Thymus (tissue), 11 donors: ENCODE measurements at regions not wholly inside any gene's neighbourhood (a gene's known extent, or its start where the extent isn't known, plus 50 kb on each side); places are given as distances from the start of the nearest gene placed in this dataset.

Experiments used
- DNase-seq, 9 donors: peaks; one replicate each; pipeline ENCODE4 v3.0.0-alpha.2; 2013; ENCODE audit warnings: low spot score in 9 of 9, low read depth in 6 of 9, missing footprints in 1 of 9
- H3K27ac ChIP-seq, 2 donors: one replicate each; pipeline ENCODE4 v1.5.1; 2013; ENCODE audit warnings: control low read depth in 1 of 2, low read depth in 1 of 2, low read length in 1 of 2, mild to moderate bottlenecking in 1 of 2, moderate library complexity in 1 of 2
- H3K27me3 ChIP-seq, 2 donors: one replicate each; pipeline ENCODE4 v1.5.1; 2013; ENCODE audit warnings: low read length in 1 of 2; ENCODE audit not compliant: control insufficient read depth in 2 of 2, insufficient read depth in 1 of 2
- H3K36me3 ChIP-seq, 2 donors: one replicate each; pipeline ENCODE4 v1.5.1; 2013; ENCODE audit warnings: low read length in 1 of 2, mild to moderate bottlenecking in 1 of 2, moderate library complexity in 1 of 2; ENCODE audit not compliant: control insufficient read depth in 2 of 2, insufficient read depth in 2 of 2
- H3K4me1 ChIP-seq, 2 donors: one replicate each; pipeline ENCODE4 v1.5.1; 2013; ENCODE audit warnings: low read length in 2 of 2; ENCODE audit not compliant: control insufficient read depth in 2 of 2, insufficient read depth in 2 of 2
- H3K4me3 ChIP-seq, 2 donors: one replicate each; pipeline ENCODE4 v1.5.1; 2013; ENCODE audit warnings: low read length in 2 of 2, control low read depth in 1 of 2, mild to moderate bottlenecking in 1 of 2
- H3K9me3 ChIP-seq, 2 donors: one replicate each; pipeline ENCODE4 v1.5.1; 2013; ENCODE audit warnings: low read length in 1 of 2, mild to moderate bottlenecking in 1 of 2; ENCODE audit not compliant: control insufficient read depth in 2 of 2, insufficient read depth in 1 of 2
- WGBS: extraction: QIAGEN DNeasy Blood & Tissue Kit; methylation state at CpG from one replicate; pipeline ENCODE4 v1.1.7; 2013; 5-methylcytosine and 5-hydroxymethylcytosine counted together
- donor health status: healthy.

DNA sequence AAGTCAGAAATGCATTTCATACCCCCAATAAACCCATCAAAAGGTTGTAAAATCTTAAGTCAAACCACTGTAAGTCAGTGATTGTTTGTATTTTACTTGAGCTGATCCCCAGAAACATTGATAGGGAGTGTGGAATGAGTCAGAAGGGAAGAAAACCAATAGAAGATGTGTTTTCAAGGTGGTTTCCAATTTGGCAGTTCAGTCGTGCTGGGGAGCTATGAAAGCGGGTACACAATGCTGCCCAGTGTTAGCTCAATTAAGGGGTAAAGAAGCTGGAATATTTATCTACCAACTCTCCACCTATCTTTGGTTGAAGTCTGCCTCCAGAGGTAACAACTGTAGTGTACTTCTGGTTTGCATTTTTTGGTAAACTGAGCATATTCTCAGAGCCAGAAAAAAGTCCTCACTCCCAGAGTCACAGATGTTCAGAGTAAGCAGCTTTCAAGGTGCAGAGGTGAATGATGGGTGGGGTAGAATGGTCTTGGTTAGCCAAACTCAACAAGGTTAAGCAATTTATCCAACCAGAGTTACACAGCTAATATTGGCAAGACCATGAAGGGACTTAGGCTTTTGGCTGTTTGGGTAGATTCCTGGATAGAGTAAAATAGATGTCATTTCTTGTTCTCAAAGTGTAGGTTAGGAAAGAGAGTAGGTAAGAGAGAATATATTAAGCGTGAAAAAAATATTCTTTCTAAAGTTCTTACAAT lies 202.9 kb upstream of the ADGRL2 start:
- H3K4me3 ChIP-seq: no peak overlapping the region
- H3K4me1 ChIP-seq: no peaks in the 10 kb centered on the region
- no peaks in the 10 kb centered on the region for H3K36me3 ChIP-seq
- no peak for DNase-seq
- no peaks in the 10 kb centered on the region for H3K27me3 ChIP-seq
- H3K9me3 ChIP-seq: no peaks in the 10 kb centered on the region
- no peak overlapping the region for H3K27ac ChIP-seq
- WGBS: 95% methylated on average over 3 of the region's 3 CpGs

DNA sequence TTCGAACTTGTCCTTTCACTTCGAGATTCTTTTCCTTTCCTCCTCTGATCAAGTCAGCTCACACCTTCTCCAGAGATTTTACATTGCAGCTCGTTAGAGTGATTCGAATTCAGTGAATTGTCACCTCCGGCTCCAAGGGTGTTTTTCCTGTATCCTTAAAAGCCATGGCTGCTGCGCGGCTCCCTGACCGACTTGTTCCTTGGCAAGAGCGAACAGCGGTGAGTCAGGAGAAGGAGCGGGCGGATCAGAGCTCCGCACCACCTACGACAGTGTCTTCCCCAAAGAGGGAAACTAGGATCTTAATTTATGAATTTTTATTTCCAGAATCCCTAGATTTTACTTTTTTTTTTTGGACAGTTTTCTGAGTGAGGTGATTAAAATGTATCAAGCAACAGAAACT lies 204.4 kb upstream of the ADGRL2 start:
- Histone ChIP-seq H3K4me3 (no peak overlapping the region), H3K4me1 (no peaks in the 10 kb centered on the region), H3K36me3 (no peaks in the 10 kb centered on the region), H3K27ac (no peak overlapping the region), H3K9me3 (no peaks in the 10 kb centered on the region), H3K27me3 (no peaks in the 10 kb centered on the region)
- 97% methylated on average over 14 of the region's 14 CpGs for WGBS
- DNase-seq: no peak

DNA sequence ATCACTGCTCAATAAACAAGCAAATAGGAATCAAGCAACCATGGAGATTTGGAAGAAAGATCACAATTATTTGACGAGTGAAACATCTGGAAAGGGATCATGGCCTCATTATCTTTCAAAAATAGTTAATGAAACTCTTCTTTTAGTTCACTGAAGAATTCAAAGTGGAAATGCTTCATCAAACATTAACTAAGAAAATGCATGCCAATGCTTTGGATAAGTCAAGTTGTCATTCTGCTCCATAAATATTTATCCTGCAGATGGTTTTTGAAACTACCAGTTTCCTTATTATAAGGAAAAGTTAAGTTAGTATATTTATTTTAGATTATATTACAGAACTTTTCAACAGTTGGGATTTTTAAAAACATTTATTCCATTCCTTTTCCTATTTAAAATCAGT lies 206.5 kb upstream of the ADGRL2 start:
- H3K27me3 ChIP-seq: no peaks in the 10 kb centered on the region
- H3K27ac ChIP-seq: no peak overlapping the region
- whole genome bisulfite sequencing: 93% methylated on average over 1 of the region's 1 CpG
- no peak for DNase-seq
- no peaks in the 10 kb centered on the region for H3K9me3 ChIP-seq
- H3K4me1 ChIP-seq: no peaks in the 10 kb centered on the region
- H3K36me3 ChIP-seq: no peaks in the 10 kb centered on the region
- no peak overlapping the region for H3K4me3 ChIP-seq

DNA sequence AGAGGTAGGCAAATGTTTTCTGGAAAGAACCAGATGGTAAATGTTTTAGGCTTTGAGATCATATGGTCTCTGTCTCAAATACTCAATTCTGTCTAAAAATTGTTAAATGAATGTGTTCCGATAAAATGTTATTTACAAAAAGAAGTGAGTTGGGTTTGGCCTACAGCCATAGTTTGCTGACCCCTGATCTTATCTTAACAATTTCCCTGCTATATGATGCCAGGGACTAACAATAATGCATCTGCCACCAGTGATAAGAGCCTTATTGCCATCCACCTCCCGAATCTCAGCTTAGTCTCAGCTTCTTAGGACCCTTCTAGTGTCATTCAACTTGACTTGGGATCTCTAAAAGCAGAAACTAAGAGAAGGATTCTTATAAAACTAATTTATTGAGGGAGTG lies 208.5 kb upstream of the ADGRL2 start:
- Histone ChIP-seq H3K4me1 (no peaks in the 10 kb centered on the region), H3K9me3 (no peaks in the 10 kb centered on the region), H3K36me3 (no peaks in the 10 kb centered on the region), H3K27me3 (no peaks in the 10 kb centered on the region), H3K4me3 (no peak overlapping the region), H3K27ac (no peak overlapping the region)
- DNase-seq: no peak
- 58% methylated on average over 2 of the region's 2 CpGs for WGBS

DNA sequence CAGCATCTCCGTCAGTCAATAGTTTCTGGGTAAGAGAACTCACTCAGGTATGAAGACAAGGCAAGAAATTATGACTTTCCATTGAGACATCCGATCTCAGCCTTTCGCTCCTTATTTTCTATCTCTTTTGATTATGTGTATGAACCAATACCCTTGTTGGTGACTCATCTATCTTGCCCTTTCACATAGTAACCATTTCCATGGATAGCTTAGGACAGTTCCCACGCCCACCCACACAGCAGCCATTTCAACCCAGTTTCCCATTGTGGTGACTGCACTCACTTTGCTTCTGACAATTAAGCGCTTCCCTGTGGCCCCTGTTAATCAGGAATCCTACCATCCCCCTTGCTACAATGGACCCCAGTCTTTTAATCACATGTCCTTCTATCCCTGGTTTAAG lies 210.6 kb upstream of the ADGRL2 start:
- no peak for DNase-seq
- Histone ChIP-seq H3K4me1 (no peaks in the 10 kb centered on the region), H3K36me3 (no peaks in the 10 kb centered on the region), H3K27ac (no peak overlapping the region), H3K4me3 (no peak overlapping the region), H3K9me3 (no peaks in the 10 kb centered on the region), H3K27me3 (no peaks in the 10 kb centered on the region)
- WGBS: 75% methylated on average over 5 of the region's 5 CpGs

DNA sequence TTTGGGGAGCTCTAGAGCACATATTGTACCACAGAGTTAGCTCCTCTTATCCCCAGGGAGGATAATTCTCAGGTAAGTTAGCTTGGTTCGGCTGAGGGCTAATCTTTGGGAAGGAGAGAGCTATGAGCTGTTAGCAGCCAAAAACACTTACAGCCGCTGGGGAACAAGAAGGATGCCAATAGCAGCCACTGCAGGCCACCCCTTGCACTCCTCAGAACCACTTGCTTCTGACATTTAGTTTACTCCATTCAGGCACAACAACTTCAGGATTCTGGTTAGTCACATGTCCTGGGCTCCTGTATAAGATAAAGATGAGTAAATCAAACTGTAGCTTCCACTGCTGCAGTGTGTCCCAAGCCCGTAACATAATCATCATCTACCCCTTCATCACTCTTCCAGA lies 212.6 kb upstream of the ADGRL2 start:
- Histone ChIP-seq H3K27ac (no peak overlapping the region), H3K4me1 (no peaks in the 10 kb centered on the region), H3K9me3 (no peaks in the 10 kb centered on the region), H3K27me3 (no peaks in the 10 kb centered on the region), H3K36me3 (no peaks in the 10 kb centered on the region), H3K4me3 (no peak overlapping the region)
- 93% methylated on average over 3 of the region's 3 CpGs for WGBS
- no peak for DNase-seq

DNA sequence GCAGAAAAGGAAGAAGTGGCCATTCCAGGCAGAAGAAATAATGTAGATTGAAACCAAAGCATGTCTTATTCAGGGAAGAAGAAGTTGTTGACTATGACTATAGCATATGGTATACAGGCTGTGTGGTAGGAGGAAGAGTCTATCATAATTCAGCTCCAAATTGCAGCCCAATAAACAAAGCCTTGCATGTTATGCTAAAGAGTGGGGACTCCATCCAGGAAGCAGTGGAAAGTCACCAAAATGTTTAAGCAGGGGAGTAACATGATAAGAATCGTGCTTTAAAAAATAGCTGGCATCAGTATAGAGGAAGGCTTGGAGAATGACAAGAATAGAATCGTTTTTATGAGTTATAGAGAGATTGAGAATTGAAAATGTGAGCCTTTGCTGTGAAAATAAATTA lies 213.3 kb upstream of the ADGRL2 start:
- H3K4me3 ChIP-seq: no peak overlapping the region
- WGBS: 86% methylated on average over 2 of the region's 2 CpGs
- no peak for DNase-seq
- no peaks in the 10 kb centered on the region for H3K27me3 ChIP-seq
- no peaks in the 10 kb centered on the region for H3K9me3 ChIP-seq
- H3K36me3 ChIP-seq: no peaks in the 10 kb centered on the region
- no peaks in the 10 kb centered on the region for H3K4me1 ChIP-seq
- no peak overlapping the region for H3K27ac ChIP-seq

DNA sequence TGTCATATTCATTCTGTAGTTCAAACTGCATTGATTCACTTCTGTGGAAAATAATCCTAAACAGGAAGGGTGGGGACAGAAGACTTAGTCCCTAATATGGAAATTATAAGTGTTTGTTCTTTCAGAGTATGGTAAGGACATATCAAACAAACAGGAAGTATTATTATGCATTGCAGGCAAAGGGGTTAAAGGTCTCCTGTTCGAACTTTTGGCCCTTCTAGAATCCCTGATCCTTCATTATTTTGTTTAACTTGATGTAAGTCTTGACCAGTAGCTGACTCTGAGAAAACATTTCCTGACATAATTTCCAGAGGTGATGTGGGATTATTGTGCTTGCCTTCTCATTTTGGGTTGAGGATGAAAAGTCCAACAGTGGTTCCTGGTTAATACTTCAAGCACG lies 215.4 kb upstream of the ADGRL2 start:
- Histone ChIP-seq H3K4me1 (no peaks in the 10 kb centered on the region), H3K4me3 (no peak overlapping the region), H3K36me3 (no peaks in the 10 kb centered on the region), H3K27me3 (no peaks in the 10 kb centered on the region), H3K9me3 (no peaks in the 10 kb centered on the region), H3K27ac (no peak overlapping the region)
- no peak for DNase-seq
- WGBS: 91% methylated on average over 2 of the region's 2 CpGs

DNA sequence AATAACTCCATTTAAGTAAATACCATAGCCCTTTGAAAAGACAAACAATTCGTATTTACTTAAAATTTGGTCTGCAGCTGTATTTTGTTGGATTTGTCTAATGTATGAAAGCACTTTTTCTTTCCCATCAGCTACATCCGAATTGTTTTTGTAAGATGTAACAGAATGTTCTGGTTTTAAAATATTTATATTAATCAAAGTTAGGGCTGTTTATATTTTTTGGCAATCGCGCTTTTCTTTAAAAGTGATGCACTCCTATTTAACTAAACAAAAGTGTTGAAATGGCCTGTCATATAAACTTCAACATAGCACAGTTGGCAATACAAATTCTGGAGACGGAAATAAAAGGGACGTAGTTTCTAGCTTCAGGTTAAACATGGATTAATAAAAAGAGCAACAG lies 216.3 kb upstream of the ADGRL2 start:
- 96% methylated on average over 6 of the region's 6 CpGs for WGBS
- Histone ChIP-seq H3K27me3 (no peaks in the 10 kb centered on the region), H3K4me3 (no peak overlapping the region), H3K36me3 (no peaks in the 10 kb centered on the region), H3K9me3 (no peaks in the 10 kb centered on the region), H3K4me1 (no peaks in the 10 kb centered on the region), H3K27ac (no peak overlapping the region)
- DNase-seq: no peak

DNA sequence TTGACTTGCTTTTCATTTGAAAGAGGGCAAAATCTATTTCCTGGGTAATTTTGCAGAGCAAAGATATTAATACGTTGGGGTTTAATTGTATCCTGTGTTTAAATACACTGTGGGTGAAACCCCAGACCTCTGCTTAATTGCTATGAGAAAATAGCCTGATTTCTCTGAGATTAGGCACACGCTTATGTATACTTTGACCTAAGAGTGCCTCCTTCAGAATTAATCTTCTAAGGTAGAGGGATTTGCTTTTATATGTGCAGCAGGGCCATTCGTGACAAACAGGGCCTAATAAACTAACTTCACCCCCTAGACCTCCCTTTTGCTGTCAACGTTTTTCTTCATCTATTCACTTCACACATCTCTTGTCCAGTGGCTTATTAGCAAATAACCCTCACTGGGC lies 216.9 kb upstream of the ADGRL2 start:
- Histone ChIP-seq H3K9me3 (no peaks in the 10 kb centered on the region), H3K36me3 (no peaks in the 10 kb centered on the region), H3K4me3 (no peak overlapping the region), H3K27ac (no peak overlapping the region), H3K4me1 (no peaks in the 10 kb centered on the region), H3K27me3 (no peaks in the 10 kb centered on the region)
- no peak for DNase-seq
- WGBS: 93% methylated on average over 4 of the region's 4 CpGs
